GM23338 (cell line): ENCODE measurements at regions not wholly inside any gene's neighbourhood (a gene's known extent, or its start where the extent isn't known, plus 50 kb on each side); places are given as distances from the start of the nearest gene placed in this dataset.

Source experiments
- ATAC-seq: fragments of 200-7000 bp; cut with Tn5 transposase; 3 replicates; pipeline ENCODE4 v1.9.1; 2020
- DNase-seq: peaks from one replicate; pipeline ENCODE4 v3.0.0-alpha.2; 2015; ENCODE audit warnings: low spot score
- H2AFZ ChIP-seq: fragments of 200-600 bp; sonication (generic); 2 replicates; pipeline ENCODE4 v1.8.0; 2016; ENCODE audit warnings: antibody characterized with exemption, mild to moderate bottlenecking, moderate library complexity
- H3F3A ChIP-seq: fragments of 200-600 bp; sonication (generic); replicated peaks from 2 replicates; pipeline ENCODE4 v1.8.0; 2017; ENCODE audit warnings: antibody characterized with exemption, mixed run types, low read depth
- H3K27ac ChIP-seq: fragments of 200-600 bp; sonication (generic); 2 replicates; pipeline ENCODE4 v1.6.1; 2016; ENCODE audit warnings: low read depth
- H3K27me3 ChIP-seq: fragments of 200-600 bp; sonication (generic); 2 replicates; pipeline ENCODE4 v1.8.0; 2016; ENCODE audit warnings: mild to moderate bottlenecking, mixed run types, moderate library complexity; ENCODE audit not compliant: insufficient read depth
- H3K36me3 ChIP-seq: fragments of 200-600 bp; sonication (generic); 2 replicates; pipeline ENCODE4 v1.8.0; 2016; ENCODE audit warnings: mild to moderate bottlenecking; ENCODE audit not compliant: insufficient read depth
- H3K4me1 ChIP-seq: fragments of 200-600 bp; sonication (generic); 2 replicates; pipeline ENCODE4 v1.8.0; 2016; ENCODE audit warnings: mild to moderate bottlenecking, moderate library complexity; ENCODE audit not compliant: insufficient read depth
- H3K4me2 ChIP-seq: fragments of 200-600 bp; sonication (generic); 2 replicates; pipeline ENCODE4 v1.7.1; 2017; ENCODE audit warnings: mixed run types
- H3K4me3 ChIP-seq: fragments of 200-600 bp; sonication (generic); 2 replicates; pipeline ENCODE4 v1.6.1; 2016; ENCODE audit warnings: mixed run types
- H3K79me2 ChIP-seq: fragments of 200-600 bp; sonication (generic); replicated peaks from 2 replicates; pipeline ENCODE4 v1.8.0; 2017; ENCODE audit warnings: mild to moderate bottlenecking; ENCODE audit not compliant: insufficient read depth
- H3K9me2 ChIP-seq: fragments of 200-600 bp; sonication (generic); 2 replicates; pipeline ENCODE4 v1.8.0; 2017; ENCODE audit not compliant: insufficient read depth
- H4K20me1 ChIP-seq: fragments of 200-600 bp; sonication (generic); replicated peaks from 2 replicates; pipeline ENCODE4 v1.8.0; 2017; ENCODE audit warnings: mild to moderate bottlenecking; ENCODE audit not compliant: insufficient read depth
- H3K27ac Mint-ChIP-seq: 2 replicates; pipeline ENCODE4 v1.8.0; 2020; ENCODE audit warnings: inconsistent platforms, mild to moderate bottlenecking, moderate library complexity, mixed read lengths
- H3K27me3 Mint-ChIP-seq: 3 replicates; pipeline ENCODE4 v1.8.0; 2022; ENCODE audit warnings: low read depth, mild to moderate bottlenecking, moderate library complexity, mixed read lengths, inconsistent platforms; ENCODE audit not compliant: insufficient read depth, poor library complexity
- H3K36me3 Mint-ChIP-seq: 3 replicates; pipeline ENCODE4 v1.8.0; 2021; ENCODE audit warnings: low read depth, mild to moderate bottlenecking, inconsistent platforms, moderate library complexity, mixed read lengths
- H3K4me1 Mint-ChIP-seq: 3 replicates; pipeline ENCODE4 v1.8.0; 2020; ENCODE audit warnings: mild to moderate bottlenecking, inconsistent platforms, mixed read lengths
- H3K4me3 Mint-ChIP-seq: 3 replicates; pipeline ENCODE4 v1.8.0; 2021; ENCODE audit warnings: moderate library complexity, mild to moderate bottlenecking, inconsistent platforms, mixed read lengths
- H3K9me3 Mint-ChIP-seq: 3 replicates; pipeline ENCODE4 v1.8.0; 2020; ENCODE audit warnings: moderate library complexity, mild to moderate bottlenecking, inconsistent platforms, mixed read lengths
- CREB1 ChIP-seq: fragments of 250-450 bp; sonication (Bioruptor Pico); IDR thresholded peaks from 2 replicates; pipeline ENCODE4 v1.5.0; 2020; ENCODE audit warnings: low read depth, mild to moderate bottlenecking, moderate library complexity
- CTCF ChIP-seq, 2 experiments: fragments of 200-600 bp in 1 of 2; sonication (generic) in 1 of 2; conservative IDR thresholded peaks; 2 replicates each; pipeline versions ENCODE4 v1.5.1 to v1.6.1; 2016 to 2017; ENCODE audit warnings: antibody characterized with exemption in 2 of 2, low read depth in 2 of 2, mild to moderate bottlenecking in 2 of 2, moderate library complexity in 1 of 2
- ETS1 ChIP-seq: IDR thresholded peaks from 2 replicates; pipeline ENCODE4 v1.6.1; 2016; ENCODE audit warnings: antibody characterized with exemption
- EZH2 ChIP-seq: fragments of 200-600 bp; sonication (generic); IDR thresholded peaks from one replicate; pipeline ENCODE4 v1.8.0; 2017; ENCODE audit warnings: antibody characterized with exemption, mild to moderate bottlenecking, low read depth; ENCODE audit not compliant: unreplicated experiment
- EZH2phosphoT487 ChIP-seq: fragments of 200-600 bp; sonication (generic); IDR thresholded peaks from one replicate; pipeline ENCODE4 v1.8.1; 2018; ENCODE audit warnings: antibody characterized with exemption; ENCODE audit not compliant: unreplicated experiment
- JUNB ChIP-seq: IDR thresholded peaks from one replicate; pipeline ENCODE4 v1.6.1; 2016; ENCODE audit warnings: antibody characterized with exemption; ENCODE audit not compliant: unreplicated experiment
- NANOG ChIP-seq: IDR thresholded peaks from 2 replicates; pipeline ENCODE4 v1.6.1; 2016; ENCODE audit warnings: antibody characterized with exemption, borderline replicate concordance
- POLR2AphosphoS5 ChIP-seq: IDR thresholded peaks from 2 replicates; pipeline ENCODE4 v1.6.1; 2016; ENCODE audit warnings: antibody characterized with exemption, low read depth
- STAT1 ChIP-seq: IDR thresholded peaks from one replicate; pipeline ENCODE4 v1.6.1; 2016; ENCODE audit warnings: antibody characterized with exemption; ENCODE audit not compliant: unreplicated experiment
- ZNF114 ChIP-seq: fragments of 250-450 bp; sonication (Bioruptor Pico); IDR thresholded peaks from 2 replicates; pipeline ENCODE4 v1.5.0; 2020; ENCODE audit warnings: mild to moderate bottlenecking, moderate library complexity
- ZNF331 ChIP-seq: fragments of 250-450 bp; sonication (Bioruptor Pico); IDR thresholded peaks from 2 replicates; pipeline ENCODE4 v1.5.0; 2020; ENCODE audit warnings: low read depth, mild to moderate bottlenecking, moderate library complexity
- TF ChIP-seq, protein P1 (sequence below): fragments of 250-450 bp; sonication (Bioruptor Pico); IDR thresholded peaks from 2 replicates; pipeline ENCODE4 v1.5.0; 2020; ENCODE audit warnings: mild to moderate bottlenecking, moderate library complexity
- TF ChIP-seq, protein P2 (sequence below): IDR thresholded peaks from one replicate; pipeline ENCODE4 v1.6.1; 2018; ENCODE audit warnings: antibody characterized with exemption; ENCODE audit not compliant: unreplicated experiment

DNA sequence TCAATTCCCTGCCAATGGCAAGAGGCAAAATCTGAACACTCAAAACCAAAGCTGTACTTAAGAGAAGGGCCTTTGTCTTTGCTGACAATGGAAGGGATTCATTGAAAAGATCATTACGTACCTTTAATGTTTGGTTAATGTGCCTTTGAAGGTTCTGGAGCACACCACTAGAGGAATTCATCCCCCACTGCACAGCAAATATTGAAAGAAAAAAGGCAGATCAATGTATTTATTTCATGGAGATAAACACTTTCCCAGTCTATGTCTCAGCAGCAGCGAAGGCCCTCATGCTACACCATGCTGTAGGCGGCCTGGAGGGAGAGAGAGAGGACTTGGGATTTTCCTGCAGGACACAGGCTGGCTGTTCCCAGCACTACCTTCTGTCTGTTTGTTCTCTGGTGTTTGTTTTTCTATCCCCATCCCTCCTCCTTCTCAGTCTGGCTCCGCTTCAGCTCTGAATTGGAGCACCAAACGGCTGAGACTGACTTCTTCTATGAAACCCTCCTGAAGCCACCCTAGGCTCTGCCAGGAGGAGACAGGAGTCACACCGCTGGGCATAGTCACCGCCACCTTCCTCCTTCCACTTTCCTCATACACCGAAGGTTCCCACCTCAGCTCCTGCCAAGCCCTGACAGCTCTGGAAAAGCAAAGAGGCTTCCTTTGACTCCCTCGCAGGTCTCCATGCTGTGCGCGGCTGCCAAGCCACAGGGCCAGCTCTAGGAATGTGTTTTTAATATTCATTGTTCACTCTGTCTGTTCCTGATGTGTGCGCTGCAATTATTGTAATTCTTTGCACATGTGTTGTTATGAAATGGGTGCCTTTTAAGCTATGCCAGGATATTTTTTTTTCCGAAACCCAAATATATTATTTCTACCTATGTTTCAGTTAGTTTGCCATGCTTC is 301.5 kb downstream of the FZD1 start:
- Histone ChIP-seq H2AFZ (0 out of 2 replicates have a peak overlapping the region, but pooled peaks have one; percentile 63), H3K36me3 (no peaks in the 10 kb centered on the region), H3K9me2 (0 out of 2 replicates have a peak, but pooled peaks cover 3% of the 10 kb centered on the region), H3K4me1 (peaks cover 8% of the 10 kb centered on the region), H3K4me2 (no peak overlapping the region), H3K27me3 (no peaks in the 10 kb centered on the region), H3K27ac (no peak overlapping the region), H3F3A (no peaks in the 10 kb centered on the region), H4K20me1 (no peaks in the 10 kb centered on the region), H3K4me3 (no peak overlapping the region), H3K79me2 (no peaks in the 10 kb centered on the region)
- no peak for TF ChIP-seq ZNF331 (CRISPR knock-in tag)
- no peak for TF ChIP-seq POLR2AphosphoS5
- TF ChIP-seq EZH2: no peak
- TF ChIP-seq NANOG: no peak
- TF ChIP-seq ZNF114 (CRISPR knock-in tag): no peak
- TF ChIP-seq, protein P1, sequence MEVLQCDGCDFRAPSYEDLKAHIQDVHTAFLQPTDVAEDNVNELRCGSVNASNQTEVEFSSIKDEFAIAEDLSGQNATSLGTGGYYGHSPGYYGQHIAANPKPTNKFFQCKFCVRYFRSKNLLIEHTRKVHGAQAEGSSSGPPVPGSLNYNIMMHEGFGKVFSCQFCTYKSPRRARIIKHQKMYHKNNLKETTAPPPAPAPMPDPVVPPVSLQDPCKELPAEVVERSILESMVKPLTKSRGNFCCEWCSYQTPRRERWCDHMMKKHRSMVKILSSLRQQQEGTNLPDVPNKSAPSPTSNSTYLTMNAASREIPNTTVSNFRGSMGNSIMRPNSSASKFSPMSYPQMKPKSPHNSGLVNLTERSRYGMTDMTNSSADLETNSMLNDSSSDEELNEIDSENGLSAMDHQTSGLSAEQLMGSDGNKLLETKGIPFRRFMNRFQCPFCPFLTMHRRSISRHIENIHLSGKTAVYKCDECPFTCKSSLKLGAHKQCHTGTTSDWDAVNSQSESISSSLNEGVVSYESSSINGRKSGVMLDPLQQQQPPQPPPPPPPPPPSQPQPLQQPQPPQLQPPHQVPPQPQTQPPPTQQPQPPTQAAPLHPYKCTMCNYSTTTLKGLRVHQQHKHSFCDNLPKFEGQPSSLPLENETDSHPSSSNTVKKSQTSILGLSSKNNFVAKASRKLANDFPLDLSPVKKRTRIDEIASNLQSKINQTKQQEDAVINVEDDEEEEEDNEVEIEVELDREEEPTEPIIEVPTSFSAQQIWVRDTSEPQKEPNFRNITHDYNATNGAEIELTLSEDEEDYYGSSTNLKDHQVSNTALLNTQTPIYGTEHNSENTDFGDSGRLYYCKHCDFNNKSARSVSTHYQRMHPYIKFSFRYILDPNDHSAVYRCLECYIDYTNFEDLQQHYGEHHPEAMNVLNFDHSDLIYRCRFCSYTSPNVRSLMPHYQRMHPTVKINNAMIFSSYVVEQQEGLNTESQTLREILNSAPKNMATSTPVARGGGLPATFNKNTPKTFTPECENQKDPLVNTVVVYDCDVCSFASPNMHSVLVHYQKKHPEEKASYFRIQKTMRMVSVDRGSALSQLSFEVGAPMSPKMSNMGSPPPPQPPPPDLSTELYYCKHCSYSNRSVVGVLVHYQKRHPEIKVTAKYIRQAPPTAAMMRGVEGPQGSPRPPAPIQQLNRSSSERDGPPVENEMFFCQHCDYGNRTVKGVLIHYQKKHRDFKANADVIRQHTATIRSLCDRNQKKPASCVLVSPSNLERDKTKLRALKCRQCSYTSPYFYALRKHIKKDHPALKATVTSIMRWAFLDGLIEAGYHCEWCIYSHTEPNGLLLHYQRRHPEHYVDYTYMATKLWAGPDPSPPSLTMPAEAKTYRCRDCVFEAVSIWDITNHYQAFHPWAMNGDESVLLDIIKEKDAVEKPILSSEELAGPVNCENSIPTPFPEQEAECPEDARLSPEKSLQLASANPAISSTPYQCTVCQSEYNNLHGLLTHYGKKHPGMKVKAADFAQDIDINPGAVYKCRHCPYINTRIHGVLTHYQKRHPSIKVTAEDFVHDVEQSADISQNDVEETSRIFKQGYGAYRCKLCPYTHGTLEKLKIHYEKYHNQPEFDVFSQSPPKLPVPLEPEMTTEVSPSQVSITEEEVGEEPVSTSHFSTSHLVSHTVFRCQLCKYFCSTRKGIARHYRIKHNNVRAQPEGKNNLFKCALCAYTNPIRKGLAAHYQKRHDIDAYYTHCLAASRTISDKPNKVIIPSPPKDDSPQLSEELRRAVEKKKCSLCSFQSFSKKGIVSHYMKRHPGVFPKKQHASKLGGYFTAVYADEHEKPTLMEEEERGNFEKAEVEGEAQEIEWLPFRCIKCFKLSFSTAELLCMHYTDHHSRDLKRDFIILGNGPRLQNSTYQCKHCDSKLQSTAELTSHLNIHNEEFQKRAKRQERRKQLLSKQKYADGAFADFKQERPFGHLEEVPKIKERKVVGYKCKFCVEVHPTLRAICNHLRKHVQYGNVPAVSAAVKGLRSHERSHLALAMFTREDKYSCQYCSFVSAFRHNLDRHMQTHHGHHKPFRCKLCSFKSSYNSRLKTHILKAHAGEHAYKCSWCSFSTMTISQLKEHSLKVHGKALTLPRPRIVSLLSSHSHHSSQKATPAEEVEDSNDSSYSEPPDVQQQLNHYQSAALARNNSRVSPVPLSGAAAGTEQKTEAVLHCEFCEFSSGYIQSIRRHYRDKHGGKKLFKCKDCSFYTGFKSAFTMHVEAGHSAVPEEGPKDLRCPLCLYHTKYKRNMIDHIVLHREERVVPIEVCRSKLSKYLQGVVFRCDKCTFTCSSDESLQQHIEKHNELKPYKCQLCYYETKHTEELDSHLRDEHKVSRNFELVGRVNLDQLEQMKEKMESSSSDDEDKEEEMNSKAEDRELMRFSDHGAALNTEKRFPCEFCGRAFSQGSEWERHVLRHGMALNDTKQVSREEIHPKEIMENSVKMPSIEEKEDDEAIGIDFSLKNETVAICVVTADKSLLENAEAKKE (CRISPR knock-in tag): no peak
- TF ChIP-seq, protein P2, sequence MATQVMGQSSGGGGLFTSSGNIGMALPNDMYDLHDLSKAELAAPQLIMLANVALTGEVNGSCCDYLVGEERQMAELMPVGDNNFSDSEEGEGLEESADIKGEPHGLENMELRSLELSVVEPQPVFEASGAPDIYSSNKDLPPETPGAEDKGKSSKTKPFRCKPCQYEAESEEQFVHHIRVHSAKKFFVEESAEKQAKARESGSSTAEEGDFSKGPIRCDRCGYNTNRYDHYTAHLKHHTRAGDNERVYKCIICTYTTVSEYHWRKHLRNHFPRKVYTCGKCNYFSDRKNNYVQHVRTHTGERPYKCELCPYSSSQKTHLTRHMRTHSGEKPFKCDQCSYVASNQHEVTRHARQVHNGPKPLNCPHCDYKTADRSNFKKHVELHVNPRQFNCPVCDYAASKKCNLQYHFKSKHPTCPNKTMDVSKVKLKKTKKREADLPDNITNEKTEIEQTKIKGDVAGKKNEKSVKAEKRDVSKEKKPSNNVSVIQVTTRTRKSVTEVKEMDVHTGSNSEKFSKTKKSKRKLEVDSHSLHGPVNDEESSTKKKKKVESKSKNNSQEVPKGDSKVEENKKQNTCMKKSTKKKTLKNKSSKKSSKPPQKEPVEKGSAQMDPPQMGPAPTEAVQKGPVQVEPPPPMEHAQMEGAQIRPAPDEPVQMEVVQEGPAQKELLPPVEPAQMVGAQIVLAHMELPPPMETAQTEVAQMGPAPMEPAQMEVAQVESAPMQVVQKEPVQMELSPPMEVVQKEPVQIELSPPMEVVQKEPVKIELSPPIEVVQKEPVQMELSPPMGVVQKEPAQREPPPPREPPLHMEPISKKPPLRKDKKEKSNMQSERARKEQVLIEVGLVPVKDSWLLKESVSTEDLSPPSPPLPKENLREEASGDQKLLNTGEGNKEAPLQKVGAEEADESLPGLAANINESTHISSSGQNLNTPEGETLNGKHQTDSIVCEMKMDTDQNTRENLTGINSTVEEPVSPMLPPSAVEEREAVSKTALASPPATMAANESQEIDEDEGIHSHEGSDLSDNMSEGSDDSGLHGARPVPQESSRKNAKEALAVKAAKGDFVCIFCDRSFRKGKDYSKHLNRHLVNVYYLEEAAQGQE: no peak
- TF ChIP-seq CREB1 (CRISPR knock-in tag): no peak
- no peak for TF ChIP-seq STAT1
- no peak for TF ChIP-seq EZH2phosphoT487
- TF ChIP-seq ETS1: no peak
- TF ChIP-seq CTCF (conservative IDR thresholded peaks at IDR 0.05; ENCODE audit: low read depth in 2 of 2): no peak
- no peak for TF ChIP-seq JUNB
- DNase-seq (peak; percentile 6), ATAC-seq (peak; percentile 50)
- Mint-ChIP-seq H3K36me3 (no peaks in the 10 kb centered on the region), H3K27me3 (peaks cover 2% of the 10 kb centered on the region), H3K4me1 (peaks cover 29% of the 10 kb centered on the region; the same call in 2 of the 3 replicates), H3K9me3 (no peaks in the 10 kb centered on the region), H3K4me3 (no peak overlapping the region), H3K27ac (no peak overlapping the region)
